Activated CD8-positive, alpha-beta memory T cell treated with anti-CD3 and anti-CD28 coated beads for 4 hours (primary cell): ENCODE measurements at regions not wholly inside any gene's neighbourhood (a gene's known extent, or its start where the extent isn't known, plus 50 kb on each side); places are given as distances from the start of the nearest gene placed in this dataset.

Experiments
- DNase-seq, 2 donors: peaks; one replicate each; pipeline ENCODE4 v3.0.0-alpha.2; 2020; ENCODE audit warnings: low read depth in 2 of 2

DNA sequence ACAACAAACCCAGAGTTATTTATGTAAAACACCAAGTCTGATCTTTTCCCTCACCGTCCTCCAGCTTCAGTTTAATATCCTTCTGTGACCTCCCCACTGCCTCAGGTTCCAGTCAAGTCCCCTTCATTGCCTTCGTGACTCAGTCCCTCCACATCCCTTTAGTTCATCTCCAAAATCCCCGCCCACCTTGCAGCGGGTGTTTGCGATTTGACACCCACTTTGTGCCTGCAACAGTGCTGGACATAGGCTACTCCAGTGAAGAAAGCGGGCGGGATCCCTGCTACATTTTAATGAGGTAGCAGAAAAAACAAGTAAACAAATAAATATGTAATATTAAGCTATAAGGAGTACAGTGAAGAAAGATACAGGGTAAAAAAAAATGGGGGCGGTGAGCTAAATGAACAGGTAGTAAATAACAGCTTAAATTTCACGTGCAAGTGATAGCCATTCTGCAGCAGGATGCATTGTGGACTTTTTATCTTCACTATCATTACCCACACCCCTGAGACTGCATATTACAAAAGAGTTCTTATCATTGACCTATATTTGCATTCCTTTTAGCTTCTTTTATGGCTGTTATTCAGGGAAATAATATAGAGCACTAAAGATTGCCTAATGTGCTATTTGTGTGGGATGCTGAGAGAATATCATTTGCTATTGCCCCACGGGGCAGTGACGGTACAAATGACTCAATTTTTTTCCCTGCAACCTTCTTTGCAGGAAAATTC lies 222.8 kb upstream of the NUDT4 start:
- DNase-seq = no peak

DNA sequence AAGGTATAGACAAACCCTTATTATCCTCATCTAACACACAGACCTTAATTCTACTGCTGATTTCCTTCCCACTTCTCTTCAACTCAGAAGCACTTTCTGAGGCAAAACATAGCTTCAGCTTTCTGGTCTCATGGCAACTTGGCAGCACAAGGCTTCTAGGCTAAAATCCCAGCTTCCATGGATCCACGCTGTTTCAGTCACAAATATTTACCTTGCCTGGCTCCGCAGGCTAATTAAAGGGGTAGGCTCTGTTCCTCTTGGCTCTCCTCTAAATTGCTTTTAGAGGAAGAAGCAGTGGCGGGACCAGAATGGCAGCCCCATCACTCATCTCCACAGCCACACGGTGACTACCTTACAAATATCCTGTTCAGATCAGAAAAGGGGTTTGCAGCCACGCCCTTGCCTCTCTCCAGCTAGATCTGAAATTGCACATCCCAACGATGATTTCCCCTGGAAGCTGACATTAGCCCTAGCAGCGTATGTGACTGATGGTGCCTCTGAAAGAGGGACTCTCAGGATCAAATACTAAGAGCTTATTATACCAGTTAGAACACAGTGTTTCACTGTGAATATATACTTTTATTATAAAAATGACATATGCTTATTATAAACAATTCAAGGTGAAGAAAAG lies 221.5 kb upstream of the NUDT4 start:
- DNase-seq = no peak

- no peak for DNase-seq
Measured at GRCh38 chr12:93157279-93157678, 220.4 kb upstream of the NUDT4 start.

- no peak for DNase-seq
Measured at GRCh38 chr12:93158065-93158843, 219.5 kb upstream of the NUDT4 start.

DNA sequence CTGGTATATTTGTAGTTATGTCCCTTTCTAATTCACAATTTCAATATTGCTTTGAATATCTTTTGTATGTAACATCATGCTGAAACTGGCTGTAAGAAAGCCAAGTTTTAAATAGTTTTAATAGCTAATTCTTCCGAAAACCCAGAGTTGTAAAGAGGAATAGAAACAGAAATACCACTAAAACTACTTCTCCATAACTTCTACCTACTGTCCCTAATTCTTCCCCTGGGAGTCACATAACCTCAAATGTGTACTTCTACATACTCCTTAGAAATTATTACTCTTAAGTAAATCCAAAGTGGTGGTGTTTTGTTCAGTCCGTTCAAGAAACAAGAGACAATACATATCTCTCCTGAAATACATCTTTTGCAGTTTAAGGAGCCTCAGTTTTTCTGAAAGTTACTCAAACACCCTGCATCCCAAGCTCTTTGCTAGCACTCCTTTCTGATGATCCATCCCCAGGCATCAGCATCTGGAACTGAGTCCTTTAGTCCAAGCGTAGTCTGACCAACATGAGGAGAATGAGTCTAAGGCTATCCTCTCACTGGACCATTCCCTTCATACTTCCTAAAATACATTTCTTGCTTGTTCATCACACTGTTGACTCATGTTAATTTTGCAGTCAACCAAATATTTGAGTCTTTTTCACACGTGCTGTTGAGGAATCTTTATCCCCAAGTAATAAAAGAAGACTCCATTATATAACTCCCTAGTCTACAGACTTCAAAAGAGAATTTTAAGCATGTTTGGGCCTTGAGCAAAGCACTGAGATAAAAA lies 214.3 kb upstream of the NUDT4 start:
- no peak for DNase-seq

GRCh38 chr12:93164103-93164880 lies 213.4 kb upstream of the NUDT4 start:
- no peak for DNase-seq

DNA sequence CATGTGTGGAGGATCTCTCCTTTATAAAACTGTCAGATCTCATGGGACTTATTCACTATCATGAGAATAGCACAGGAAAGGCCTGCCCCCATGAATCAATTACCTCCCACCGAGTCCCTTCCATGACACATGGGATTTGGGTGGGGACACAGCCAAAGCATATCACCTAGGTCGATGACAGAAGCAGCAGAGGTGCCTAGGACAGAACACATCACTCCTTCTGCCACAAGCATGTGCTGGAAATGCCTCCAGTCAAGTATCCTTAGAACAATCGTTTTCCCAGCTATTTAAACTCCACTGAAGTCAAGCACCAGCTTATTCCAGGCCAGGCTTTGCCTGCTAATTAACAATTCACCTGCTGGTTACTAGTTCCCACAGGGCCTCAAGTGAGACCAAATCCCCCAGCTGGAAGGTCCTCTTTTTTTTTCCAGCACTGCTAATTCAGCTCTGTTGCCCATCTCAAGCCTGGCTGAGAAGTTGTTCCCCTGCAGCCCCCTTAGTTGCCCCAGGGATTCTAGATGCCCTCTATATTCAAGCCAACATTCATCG lies 212.3 kb upstream of the NUDT4 start:
- DNase-seq = no peak

GRCh38 chr12:93166541-93167307 lies 211.0 kb upstream of the NUDT4 start:
- no peak for DNase-seq

GRCh38 chr12:93167331-93167730 lies 210.4 kb upstream of the NUDT4 start:
- DNase-seq = no peak

DNA sequence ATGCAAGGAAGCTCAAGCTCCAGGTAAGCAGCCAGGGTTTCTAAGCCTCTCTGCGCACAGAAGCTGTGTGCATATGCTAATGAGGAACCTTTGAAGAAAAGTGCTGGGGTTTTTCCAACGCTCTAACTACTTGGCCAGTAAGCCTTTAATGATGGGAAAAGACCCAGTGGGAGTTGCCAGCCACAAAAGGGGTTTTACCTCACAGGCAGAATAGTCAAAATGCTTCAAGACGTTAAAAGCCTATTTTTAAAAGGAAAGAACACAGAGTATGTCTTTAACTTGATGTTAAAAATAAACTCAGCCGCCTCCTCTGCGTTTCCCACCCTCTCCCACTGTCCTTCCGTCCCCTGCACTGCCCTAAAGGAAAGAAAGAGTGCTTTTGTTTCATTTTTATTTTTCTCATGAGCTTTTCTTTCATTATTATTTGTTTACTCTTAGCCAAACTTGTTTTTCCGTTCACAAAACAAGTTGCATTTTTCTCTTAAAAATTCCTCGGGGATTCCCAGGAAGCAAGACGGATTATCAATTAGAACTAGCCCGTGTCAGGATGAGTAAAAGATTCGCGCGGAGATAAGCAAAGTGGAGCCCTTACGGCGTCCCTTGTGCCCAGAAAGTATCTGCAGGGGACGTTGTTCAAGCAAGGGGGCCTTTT lies 209.8 kb upstream of the NUDT4 start:
- DNase-seq = no peak

GRCh38 chr12:93168751-93169150 lies 209.0 kb upstream of the NUDT4 start:
- DNase-seq = no peak

DNA sequence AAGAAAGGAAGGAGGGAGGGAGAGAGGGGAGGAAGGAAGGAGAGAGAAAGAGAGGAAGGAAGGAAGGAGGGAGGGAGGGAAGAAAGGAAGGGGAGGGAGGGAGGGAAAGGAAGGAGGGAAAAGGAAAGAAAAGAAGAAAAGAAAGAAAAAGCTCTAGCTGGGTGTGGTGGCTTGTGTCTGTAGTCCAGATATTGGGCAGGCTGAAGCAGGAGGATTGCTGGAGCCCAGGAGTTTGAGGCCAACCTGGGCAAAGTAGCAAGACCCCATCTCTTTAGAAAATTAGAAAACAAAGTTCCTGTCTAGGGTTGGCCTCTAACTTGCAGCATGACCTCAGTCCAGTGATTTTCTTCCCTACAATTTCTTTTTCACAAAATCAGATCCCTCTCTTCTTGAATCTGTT lies 208.2 kb upstream of the NUDT4 start:
- DNase-seq = no peak

- no peak for DNase-seq
Measured at GRCh38 chr12:93170928-93171327, 206.8 kb upstream of the NUDT4 start.

GRCh38 chr12:93173178-93173957 lies 204.4 kb upstream of the NUDT4 start:
- no peak for DNase-seq

- DNase-seq = no peak
Measured at GRCh38 chr12:93174048-93174447, 203.7 kb upstream of the NUDT4 start.

DNA sequence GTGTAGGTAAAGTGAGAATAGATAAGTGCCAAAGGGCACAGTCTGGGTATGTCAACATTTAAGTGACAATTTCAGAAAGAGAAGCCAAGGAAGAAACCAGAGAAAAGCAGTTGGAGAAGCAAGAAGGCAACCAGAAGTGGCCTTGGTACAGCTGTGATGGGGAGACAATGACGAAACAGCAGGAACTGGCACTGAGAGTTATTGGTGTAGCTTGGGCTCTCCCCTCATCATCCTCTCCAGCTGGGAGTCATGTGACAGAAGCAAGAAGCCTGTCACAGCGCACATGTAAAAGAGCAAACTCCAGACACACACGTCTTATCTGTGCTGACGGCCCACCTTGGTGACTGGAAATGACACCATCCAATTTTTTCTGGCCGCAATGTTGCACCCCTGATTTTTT lies 203.3 kb upstream of the NUDT4 start:
- no peak for DNase-seq

GRCh38 chr12:93176165-93176564 lies 201.6 kb upstream of the NUDT4 start:
- no peak for DNase-seq

DNA sequence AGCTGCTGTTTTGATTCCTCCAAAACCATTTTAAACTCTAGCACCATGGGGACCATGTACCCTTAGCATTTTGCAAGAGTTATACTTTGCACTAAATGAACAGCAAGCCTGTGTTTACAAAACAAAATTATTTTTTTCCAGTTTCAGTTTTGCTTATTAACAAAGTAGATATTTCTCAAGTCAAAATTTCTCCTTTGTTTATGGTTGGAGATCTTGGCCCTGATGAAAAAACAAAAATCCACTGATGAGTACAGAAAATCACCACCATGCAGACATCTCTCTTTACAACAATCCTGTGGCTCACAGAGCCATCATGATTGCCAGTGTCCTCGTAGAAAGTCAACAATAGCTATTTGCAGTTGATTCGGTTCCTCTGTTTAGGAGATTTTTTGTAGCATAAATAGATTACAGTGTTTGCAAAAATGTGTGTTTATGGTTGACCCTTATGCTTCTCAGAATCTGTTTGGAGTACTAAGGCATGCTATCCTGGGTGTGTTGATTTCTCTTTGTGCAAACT lies 201.1 kb upstream of the NUDT4 start:
- no peak for DNase-seq
